Activated CD8-positive, alpha-beta memory T cell treated with anti-CD3 and anti-CD28 coated beads, Interleukin-2, amount 50 U/mL, for 24 hours (primary cell): ENCODE measurements at regions not wholly inside any gene's neighbourhood (a gene's known extent, or its start where the extent isn't known, plus 50 kb on each side); places are given as distances from the start of the nearest gene placed in this dataset.
"Not testable (repeated sequence)": the region's sequence is repeated elsewhere in the genome, so short reads cannot be mapped to it uniquely, and the experiment has no call there.

Source experiments
- DNase-seq: peaks from one replicate; pipeline ENCODE4 v3.0.0-alpha.2; 2020; ENCODE audit errors: extremely low read depth

DNA sequence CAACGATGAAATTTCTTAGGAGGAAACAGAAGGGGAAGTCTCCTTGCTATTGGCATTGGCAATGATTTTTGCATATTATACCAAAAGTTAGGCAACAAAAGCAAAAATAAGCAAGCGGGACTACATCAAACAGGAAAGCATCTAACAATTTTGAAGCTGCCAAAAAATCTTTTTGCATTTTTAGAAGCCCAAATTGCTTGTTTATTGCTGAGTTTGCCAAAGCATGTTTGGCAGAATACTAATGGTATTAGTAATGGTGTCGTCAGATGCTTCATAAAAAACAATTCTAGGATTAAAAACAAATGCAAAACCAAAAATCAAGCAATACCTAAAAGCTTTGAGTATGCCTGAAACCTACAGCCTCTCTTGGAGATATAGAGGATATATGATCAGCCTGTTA is 80.0 kb downstream of the GALR1 start:
- no peak for DNase-seq

DNA sequence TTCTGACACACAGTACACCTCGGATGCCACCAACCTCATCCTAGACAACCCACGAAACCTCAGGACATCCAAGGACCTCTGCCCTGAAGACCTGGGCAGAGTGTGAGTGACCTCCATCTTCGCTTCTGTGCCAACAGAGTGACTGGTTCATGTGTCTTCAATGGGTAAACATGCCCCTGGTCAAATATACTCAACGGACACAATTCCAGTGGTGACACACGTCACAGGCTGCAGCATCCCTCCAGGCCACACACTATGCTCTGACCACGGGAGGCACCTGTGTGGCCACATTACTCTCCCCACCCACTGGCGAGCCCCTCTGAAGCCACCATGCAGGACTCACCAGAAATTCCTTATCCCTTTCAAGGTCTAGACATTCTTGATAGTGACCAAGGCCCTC is 85.2 kb downstream of the GALR1 start:
- no peak for DNase-seq

DNA sequence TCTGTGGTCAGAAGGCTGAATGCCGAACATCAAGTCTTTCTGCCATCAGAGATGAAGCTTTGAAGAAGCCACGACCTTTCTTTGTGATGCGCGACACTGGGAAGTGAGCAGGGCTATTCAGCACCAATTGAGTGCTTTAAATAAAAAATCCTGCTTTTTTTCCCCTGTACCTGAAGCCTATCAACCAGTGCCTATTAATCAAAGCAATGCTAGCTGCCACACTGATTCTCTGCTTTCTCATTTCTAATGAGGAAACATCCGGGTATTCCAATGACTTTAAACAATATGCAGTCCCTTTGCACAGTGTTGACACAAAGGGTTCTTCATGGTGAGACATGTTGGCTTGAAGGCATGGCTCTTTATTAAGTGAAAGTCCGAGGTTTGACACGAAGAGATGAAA is 88.0 kb downstream of the GALR1 start:
- no peak for DNase-seq

DNA sequence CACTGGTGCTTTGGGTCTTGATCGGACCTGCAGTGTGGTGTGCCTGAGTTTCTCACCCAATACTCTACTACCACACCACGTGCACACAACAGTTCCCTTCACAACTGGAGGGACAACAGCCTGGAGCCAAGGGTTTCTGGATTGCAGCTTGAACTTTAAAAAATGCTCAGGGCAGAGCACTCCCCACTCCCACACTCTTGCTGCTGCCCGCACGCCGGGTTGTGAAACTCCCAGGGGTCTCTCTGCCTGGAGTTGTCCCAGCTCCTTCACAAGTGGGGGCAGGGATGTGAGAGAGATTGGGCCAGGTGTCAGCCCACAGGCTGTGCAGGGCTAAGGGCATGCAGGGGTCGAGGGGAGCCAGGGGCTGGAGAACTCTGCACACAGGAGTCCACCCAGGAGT is 89.4 kb downstream of the GALR1 start:
- no peak for DNase-seq

DNA sequence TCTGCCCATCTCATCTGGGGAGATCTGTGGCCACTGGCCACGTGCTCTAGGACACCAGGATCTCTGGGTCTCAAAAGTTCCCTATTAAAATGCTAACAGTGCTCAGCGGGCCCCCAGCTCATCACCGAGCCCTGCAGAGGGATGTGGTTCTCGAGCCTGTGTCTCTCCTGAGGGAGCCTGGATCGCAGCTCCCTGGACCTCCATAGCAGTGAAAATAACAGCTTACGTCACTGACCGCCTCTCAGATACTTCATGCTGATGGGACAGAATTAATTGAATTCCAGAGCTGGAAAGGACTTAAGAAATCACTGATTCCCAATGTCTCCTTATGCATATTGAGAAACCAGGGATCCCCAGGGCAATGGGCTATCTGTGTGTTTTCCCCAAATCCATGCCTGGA is 90.0 kb downstream of the GALR1 start:
- DNase-seq, result no peak

DNA sequence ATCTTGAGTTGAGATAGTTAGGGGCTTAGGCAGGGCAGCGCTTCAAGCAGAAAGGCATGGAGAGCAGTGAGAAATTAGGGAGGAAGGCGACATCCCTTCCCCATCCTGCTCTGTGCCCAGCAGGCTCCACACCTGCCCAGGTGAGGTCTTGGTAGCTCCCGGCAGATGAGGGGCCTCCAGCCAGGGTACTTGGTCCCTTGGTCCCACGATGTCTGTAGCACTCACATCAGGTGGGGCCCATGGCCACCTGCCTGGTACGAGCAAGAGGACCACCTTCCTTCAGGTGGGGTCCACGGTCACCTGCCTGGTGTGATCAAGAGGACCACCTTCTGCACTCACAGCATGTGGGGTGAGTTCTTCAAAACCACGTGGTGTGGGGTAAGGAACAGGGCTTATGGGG is 91.2 kb downstream of the GALR1 start:
- DNase-seq, result no peak

DNA sequence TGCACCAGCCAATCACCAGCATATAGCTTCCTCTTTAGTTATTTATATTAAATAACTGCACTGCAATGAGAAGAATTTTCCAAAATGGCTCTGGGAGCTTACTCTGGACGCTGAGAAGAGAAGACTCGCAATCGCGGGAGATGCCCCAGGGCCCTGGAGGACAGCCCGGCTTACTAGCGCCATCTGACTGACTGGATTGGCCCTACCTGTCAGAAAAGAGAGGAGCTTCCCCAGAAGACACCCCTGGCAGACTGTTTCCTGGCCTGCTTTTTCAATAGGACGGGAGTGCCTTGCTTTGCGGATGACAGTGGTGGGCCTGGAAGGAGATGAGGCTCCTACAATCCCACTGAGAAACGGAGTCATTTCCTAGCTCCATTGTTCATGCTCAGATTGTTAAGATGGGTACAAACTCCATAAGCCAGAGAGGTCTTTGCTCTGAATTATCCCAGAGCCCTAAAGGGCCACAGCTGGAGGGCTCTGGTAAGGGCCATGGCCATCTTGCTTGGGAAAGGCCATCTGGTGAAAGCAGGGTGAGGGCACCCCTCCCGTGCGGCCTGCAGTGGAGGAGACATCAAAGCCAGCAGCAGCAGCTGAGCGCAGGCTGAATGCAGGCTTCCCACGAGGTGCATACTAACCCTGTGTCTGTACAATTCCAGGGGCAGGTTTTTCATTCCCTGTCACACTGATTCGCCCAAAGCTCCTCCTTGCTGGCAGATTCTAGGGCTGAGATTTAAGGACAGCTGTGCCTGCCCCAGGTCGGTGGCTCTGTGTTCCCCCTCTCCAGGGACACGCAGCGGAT is 92.1 kb downstream of the GALR1 start:
- no peak for DNase-seq

DNA sequence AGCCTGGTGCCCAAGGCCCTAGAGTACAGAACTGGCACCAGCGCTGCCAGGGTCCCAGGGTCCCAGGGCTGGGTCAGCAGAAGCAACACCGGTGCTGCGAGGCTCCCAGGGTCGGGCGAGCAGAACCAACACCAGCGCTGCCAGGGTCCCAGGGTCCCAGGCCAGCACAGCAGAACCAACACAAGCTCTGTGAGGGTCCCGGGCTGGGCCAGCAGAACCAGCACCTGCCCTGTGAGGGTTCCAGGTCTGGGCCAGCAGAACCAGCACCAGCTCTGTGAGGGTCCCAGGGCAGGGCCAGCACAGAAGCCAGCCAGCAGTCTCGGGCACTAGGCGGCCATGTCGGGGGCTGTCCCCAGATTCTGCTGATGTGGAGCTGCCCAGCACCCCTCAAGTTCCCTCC is 93.1 kb downstream of the GALR1 start:
- DNase-seq, result no peak

DNA sequence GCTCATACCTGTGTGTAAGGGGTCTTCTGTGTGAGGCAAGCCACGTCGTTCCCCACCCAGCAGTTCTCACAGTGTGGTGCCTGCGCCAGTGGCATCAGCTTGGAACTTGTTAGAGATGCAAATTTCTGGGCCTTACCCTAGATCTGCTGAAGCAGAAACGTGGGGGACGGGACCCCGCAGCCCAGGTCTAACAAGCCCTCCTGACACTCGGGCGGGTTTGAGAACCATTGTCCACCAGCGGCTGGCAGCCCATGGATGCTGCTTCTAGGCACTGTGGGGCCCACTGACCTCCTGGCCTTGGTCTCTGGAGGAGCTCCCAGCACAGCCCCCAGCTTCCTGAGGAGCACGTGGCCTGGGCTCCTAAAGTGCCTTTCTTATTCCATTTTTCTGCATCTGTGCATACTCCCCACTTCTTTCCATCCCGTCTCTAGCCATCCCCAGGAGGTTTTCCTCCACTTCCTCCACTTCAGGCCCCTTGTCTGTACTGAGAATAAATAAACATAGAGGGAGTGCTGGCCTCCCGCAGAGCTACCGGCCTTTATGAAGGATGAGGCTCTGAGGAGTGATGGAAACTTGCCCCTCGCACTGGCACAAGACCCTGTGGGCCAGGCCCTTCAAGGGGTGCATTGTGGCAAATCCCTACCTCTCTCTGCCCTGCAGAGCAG is 94.3 kb downstream of the GALR1 start:
- no peak for DNase-seq

DNA sequence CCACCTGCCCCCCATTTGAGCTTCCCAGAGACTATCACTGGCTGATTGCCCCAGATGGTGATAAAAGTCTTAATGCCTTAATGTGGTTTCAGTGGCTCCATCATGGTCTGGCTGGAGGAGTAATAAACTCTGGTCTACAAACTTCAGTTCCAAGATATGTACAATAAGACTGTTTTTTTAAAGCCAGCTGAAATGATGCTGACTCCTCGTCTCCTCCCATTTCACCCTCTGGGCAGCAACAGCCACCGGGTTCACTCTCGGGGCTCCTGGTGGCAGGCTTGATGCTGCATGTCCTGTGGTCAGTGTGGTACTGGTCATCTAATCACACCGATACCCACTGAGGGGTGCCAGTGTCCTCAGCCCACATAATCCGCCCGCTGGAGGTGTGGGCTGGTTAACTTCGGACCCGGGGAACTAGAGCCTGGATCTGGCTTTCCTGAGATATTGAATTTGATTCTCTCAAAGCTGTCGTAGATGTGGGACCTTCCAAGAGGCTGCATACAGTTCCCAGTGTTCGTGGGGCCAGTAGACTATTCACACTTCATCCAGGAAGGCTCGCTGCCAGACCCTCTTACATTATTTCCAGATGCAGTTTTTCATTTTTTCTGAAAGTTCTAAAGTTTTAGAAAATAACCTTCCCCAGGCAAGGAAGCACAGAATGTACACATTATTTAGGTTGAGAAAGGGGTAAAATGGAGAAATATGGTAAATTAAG is 95.3 kb downstream of the GALR1 start:
- DNase-seq, result no peak

DNA sequence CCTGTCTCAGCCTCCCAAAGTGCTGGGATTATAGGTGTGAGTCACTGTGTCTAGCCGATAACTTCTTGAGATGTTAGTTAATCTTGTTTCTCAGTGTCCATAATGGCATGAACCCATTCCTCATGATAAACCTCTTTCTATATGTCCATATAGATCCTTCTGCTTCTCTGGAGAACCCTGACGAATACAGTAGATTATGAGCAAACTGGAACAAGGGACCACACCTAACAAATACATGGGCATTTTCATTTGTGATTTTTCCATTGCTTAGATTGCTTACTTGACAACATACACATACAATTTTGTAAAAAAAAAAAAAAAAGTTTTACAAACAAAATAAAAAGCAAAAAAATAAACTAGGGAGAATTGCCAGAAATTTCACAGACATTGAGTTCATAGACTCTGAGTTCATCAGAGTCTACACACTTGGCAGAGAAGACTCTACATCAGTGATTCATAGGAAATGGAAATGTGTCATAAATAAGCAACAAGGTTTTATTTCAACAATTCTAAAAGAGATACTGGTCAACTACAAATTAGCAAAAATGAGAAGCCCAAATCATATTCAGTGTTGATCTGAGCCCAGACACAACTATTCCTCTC is 96.7 kb downstream of the GALR1 start:
- DNase-seq, result no peak

DNA sequence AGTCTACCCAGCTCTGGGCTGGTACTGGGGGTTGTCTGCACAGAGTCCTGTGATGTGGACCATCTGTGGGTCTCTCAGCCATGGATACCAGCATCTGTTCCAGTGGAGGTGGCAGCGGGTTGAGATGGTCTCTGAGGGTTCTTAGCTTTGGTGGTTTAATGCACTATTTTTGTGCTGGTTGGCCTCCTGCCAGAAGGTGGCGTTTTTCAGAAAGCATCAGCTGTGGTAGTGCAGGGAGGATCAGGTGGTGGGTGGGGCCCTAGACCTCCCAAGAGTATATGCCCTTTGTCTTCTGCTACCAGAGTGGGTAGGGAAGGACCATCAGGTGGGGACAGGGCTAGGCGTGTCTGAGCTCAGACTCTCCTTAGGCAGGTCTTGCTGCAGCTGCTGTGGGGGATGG is 103.7 kb downstream of the GALR1 start:
- DNase-seq, result not testable (repeated sequence)

DNA sequence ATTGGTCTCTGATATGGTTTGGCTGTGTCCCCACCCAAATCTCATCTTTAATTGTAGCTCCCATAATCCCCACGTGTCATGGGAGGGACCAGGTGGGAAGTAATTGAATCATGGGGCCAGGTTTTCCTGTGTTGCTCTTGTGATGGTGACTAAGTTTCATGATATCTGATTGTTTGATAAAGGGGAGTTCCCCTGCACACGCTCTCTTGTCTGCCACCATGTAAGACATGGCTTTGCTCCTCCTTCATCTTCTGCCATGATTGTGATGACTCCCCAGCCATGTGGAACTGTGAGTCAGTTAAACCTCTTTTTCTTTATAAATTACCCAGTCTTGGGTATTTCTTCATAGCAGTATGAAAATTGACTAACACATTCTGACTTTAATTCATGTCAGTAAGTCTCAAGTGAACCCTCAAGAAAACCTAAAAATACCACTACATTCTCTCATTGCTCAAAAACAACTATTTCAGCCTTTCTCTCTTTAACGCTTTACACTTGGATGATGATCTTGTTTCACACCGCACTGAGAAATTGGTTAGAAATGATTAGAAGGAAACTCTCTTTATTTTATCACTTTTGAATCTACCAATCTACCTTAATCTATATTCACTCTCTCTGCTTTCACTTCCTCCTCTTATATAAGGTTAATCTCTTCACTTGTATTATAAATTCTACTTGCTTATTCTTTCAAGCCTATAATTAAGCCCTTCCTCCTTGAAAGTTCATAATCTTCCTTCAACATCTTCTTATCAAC is 110.1 kb downstream of the GALR1 start:
- no peak for DNase-seq

DNA sequence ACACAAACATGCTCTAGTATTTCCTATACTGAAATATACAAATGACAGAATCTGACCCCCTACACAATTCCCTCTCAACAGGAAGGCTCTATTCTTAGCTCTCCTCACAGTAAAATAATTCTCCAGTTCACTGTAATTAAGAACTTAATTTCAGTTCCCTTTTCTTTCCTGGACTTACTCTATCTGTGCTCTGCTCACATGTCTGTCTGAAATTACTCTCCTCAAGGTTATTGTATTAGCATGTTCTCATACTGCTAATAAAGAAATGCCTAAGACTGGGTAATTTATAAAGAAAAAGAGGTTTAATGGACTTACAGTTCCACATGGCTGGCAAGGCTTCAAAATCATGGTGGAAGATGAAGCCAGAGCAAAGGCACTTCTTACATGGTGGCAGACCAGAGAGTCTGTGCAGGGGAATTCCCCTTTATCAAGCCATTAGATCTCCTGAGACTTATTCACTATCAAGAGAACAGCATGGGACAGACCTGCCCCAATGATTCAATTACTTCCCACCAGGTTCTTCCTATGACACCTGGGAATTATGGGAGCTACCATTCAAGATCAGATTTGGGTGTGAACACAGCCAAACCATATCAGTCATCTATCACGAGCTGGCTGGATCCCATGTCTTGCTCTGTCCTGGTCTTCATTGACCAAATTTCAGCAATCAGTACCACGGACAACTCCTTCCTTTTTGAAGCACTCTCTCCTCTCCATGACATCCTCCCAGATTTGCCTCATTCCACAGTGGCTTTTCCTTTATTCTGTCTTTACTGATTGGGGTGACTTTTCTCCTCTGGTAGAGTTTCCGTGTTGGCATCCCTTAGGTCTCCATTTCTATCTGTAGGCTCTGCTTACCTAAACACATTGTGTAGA is 110.9 kb downstream of the GALR1 start:
- DNase-seq, result no peak

DNA sequence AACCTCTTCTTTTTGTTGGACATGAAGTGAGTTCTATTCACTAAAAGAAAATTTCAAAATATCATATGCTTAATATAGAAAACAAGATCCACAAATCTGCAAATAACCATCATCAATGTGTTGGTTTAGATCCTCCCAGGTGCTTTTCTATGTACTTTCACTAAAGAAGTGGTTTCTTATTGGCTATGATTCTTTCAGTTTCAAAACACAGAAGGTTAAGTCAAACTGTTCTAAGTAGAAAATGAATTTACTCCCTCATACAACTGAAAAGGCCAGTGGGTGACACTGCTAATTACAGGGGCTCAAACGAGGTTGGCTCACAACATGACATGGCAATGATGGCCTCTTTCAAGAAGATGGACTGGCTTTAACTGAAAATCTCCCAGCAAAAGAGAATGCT is 111.7 kb downstream of the GALR1 start:
- DNase-seq, result no peak

DNA sequence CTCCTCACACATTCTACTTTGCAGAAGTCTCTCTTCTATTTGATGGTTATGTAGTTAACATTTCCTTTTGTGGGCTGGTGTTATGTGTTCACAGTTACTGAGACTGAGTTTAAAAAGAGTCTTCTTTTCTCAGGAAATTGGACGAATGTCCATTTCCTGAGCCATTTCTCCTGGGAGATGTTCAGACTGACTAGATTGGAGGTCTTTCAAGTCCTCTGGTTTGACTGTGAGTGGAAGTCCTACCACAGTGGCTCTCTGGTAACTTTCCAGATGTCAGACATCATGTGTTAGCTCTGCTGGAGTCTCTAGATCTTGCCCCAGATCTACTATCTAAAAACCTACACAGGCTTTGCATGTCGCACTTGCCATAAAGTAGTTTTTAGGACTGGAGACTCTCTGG is 116.0 kb downstream of the GALR1 start:
- DNase-seq, result no peak

DNA sequence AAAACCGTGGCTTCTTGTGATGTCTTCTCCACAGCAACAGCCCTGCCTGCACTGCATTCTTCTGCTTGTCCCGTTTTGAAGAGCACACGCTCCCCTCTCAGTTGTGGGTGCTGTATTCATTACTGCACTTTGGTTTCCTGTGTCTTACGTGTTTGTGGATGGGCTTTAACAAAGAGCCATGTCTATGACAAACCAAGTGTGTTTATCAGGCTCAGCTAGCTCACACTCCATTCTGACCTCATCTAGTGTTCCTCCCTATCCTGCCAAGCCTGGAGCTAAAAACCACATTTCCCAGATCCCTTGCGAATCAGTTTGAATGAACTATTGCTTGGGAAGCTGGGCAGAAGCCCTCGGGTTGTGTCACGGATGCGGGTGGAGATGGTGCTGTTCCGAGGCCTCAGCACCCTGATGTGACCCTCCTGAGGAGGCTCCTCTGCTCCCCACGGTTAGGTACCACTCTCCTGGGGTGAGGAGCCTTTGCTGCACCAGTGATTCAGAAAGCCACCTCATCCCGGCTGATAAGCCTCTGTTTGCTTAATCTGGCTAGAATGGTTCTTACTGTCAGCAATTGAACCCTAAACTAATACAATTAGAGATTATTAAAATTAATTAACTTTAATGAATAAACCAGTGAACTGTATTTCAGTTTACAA is 116.5 kb downstream of the GALR1 start:
- no peak for DNase-seq

DNA sequence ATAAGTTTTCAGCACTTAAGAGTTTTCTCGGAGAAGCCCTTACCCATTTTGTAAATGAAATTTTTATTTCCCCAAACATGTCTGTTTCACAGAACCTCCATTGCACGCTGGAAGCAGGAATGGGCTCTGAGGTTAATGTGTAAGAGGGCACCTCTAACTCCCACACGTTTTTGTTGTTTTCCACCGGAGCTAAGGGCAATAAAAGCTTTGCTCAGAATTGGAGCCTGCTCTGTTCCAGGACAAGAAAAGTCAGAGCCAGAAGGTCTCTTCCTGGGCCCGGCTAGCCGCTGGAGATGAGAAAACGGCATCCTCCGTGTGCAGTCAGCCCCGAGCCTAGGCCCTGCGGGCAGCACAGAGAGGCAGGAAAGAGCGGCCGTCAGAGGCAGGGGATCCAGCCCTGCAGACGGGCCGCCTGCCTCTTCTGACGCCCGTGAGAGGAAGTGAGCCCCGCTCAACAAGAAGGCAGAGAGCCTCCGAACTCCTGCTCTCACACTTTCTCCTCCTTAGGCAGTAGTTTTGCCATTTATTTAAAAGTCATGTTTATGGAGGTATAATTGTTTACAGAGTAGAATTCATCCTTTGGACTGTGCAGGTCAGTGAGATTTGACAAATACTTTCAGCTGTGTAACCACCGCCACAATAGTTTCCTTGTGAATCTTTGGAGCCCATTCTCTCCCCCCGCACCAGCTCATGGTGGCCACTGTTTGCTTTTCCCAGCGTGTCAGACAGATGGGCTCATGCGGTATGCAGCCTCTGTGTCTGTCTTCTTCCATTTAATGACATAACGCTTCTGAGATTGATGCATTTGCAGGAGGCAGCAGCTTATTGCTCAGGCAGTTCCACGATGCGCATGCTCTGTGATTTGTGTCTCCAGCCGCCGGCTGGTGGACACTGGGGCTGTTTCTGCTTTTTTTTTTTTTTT is 117.3 kb downstream of the GALR1 start:
- no peak for DNase-seq

DNA sequence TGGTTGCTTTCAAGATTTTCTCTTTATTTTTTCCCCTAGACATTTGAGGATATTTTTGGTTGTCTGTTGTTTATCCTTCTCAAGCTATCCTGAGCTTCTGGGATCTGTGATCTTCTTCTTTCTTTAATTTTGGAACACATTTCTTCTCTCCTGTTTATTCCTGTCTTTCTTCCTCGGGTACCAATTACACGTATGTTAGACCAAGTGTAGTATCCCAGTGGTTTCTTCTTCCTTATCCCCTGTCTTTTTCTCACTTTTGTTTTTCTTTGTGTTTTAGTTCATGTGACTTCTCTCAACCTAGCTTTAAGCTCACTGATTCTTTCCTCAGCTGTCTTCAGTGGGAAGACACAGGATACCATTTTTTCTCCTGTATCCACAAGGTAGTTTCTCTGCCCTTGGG is 120.0 kb downstream of the GALR1 start:
- no peak for DNase-seq
